ENCODE measurements at regions not wholly inside any gene's neighbourhood (a gene's known extent, or its start where the extent isn't known, plus 50 kb on each side); places are given as distances from the start of the nearest gene placed in this dataset.

GRCh38 chr16:50944033-50944432, 202.1 kb downstream of the CYLD start:
- H3K4me3 Mint-ChIP-seq, result no peak overlapping the region
- no peak overlapping the region for H3K27ac Mint-ChIP-seq
- H3K36me3 Mint-ChIP-seq, result no peaks in the 10 kb centered on the region
- H3K9me3 Mint-ChIP-seq, result peaks cover 2% of the 10 kb centered on the region
- H3K27me3 Mint-ChIP-seq, result no peaks in the 10 kb centered on the region
- no peaks in the 10 kb centered on the region for H3K4me1 Mint-ChIP-seq
- ATAC-seq, result no peak

- no peak for ATAC-seq
- no peak overlapping the region for H3K4me3 Mint-ChIP-seq
- H3K4me1 Mint-ChIP-seq, result no peaks in the 10 kb centered on the region
- H3K27me3 Mint-ChIP-seq, result no peaks in the 10 kb centered on the region
- no peaks in the 10 kb centered on the region for H3K9me3 Mint-ChIP-seq
- no peaks in the 10 kb centered on the region for H3K36me3 Mint-ChIP-seq
- H3K27ac Mint-ChIP-seq, result no peak overlapping the region
Measured at GRCh38 chr16:50942143-50942542, 200.3 kb downstream of the CYLD start.

GRCh38 chr16:50941681-50942080, 199.8 kb downstream of the CYLD start:
- no peak overlapping the region for H3K4me3 Mint-ChIP-seq
- H3K36me3 Mint-ChIP-seq, result no peaks in the 10 kb centered on the region
- no peaks in the 10 kb centered on the region for H3K4me1 Mint-ChIP-seq
- no peak for ATAC-seq
- no peak overlapping the region for H3K27ac Mint-ChIP-seq
- H3K27me3 Mint-ChIP-seq, result no peaks in the 10 kb centered on the region
- no peaks in the 10 kb centered on the region for H3K9me3 Mint-ChIP-seq

GRCh38 chr16:50940275-50940854, 198.5 kb downstream of the CYLD start:
- no peaks in the 10 kb centered on the region for H3K36me3 Mint-ChIP-seq
- H3K27ac Mint-ChIP-seq, result no peak overlapping the region
- no peak overlapping the region for H3K4me3 Mint-ChIP-seq
- H3K9me3 Mint-ChIP-seq, result peaks cover 3% of the 10 kb centered on the region
- H3K4me1 Mint-ChIP-seq, result no peaks in the 10 kb centered on the region
- ATAC-seq, result no peak
- H3K27me3 Mint-ChIP-seq, result no peaks in the 10 kb centered on the region

GRCh38 chr16:50939356-50939755, 197.5 kb downstream of the CYLD start:
- H3K9me3 Mint-ChIP-seq, result peaks cover 3% of the 10 kb centered on the region
- H3K27me3 Mint-ChIP-seq, result no peaks in the 10 kb centered on the region
- no peaks in the 10 kb centered on the region for H3K36me3 Mint-ChIP-seq
- no peak for ATAC-seq
- no peak overlapping the region for H3K27ac Mint-ChIP-seq
- H3K4me3 Mint-ChIP-seq, result no peak overlapping the region
- H3K4me1 Mint-ChIP-seq, result no peaks in the 10 kb centered on the region

- H3K27ac Mint-ChIP-seq, result no peak overlapping the region
- H3K9me3 Mint-ChIP-seq, result peaks cover 3% of the 10 kb centered on the region
- H3K4me1 Mint-ChIP-seq, result no peaks in the 10 kb centered on the region
- H3K27me3 Mint-ChIP-seq, result no peaks in the 10 kb centered on the region
- no peaks in the 10 kb centered on the region for H3K36me3 Mint-ChIP-seq
- H3K4me3 Mint-ChIP-seq, result no peak overlapping the region
- ATAC-seq, result no peak
Measured at GRCh38 chr16:50938932-50939331, 197.0 kb downstream of the CYLD start.

GRCh38 chr16:50933262-50933661, 191.4 kb downstream of the CYLD start:
- Mint-ChIP-seq H3K4me3 (no peak overlapping the region), H3K4me1 (no peaks in the 10 kb centered on the region), H3K36me3 (no peaks in the 10 kb centered on the region), H3K27ac (no peak overlapping the region), H3K9me3 (peaks cover 3% of the 10 kb centered on the region), H3K27me3 (no peaks in the 10 kb centered on the region)
- ATAC-seq, result no peak

GRCh38 chr16:50932348-50932935, 190.6 kb downstream of the CYLD start:
- no peak for ATAC-seq
- no peaks in the 10 kb centered on the region for H3K27me3 Mint-ChIP-seq
- peaks cover 3% of the 10 kb centered on the region for H3K9me3 Mint-ChIP-seq
- H3K36me3 Mint-ChIP-seq, result no peaks in the 10 kb centered on the region
- H3K4me1 Mint-ChIP-seq, result no peaks in the 10 kb centered on the region
- no peak overlapping the region for H3K4me3 Mint-ChIP-seq
- H3K27ac Mint-ChIP-seq, result no peak overlapping the region

- H3K27ac Mint-ChIP-seq, result no peak overlapping the region
- H3K4me3 Mint-ChIP-seq, result no peak overlapping the region
- peaks cover 3% of the 10 kb centered on the region for H3K9me3 Mint-ChIP-seq
- no peaks in the 10 kb centered on the region for H3K36me3 Mint-ChIP-seq
- no peak for ATAC-seq
- no peaks in the 10 kb centered on the region for H3K4me1 Mint-ChIP-seq
- no peaks in the 10 kb centered on the region for H3K27me3 Mint-ChIP-seq
Measured at GRCh38 chr16:50928065-50928464, 186.2 kb downstream of the CYLD start.

GRCh38 chr16:50925758-50926357, 184.0 kb downstream of the CYLD start:
- H3K36me3 Mint-ChIP-seq, result no peaks in the 10 kb centered on the region
- peaks cover 3% of the 10 kb centered on the region for H3K9me3 Mint-ChIP-seq
- no peak overlapping the region for H3K27ac Mint-ChIP-seq
- no peak overlapping the region for H3K4me3 Mint-ChIP-seq
- no peak for ATAC-seq
- H3K27me3 Mint-ChIP-seq, result no peaks in the 10 kb centered on the region
- no peaks in the 10 kb centered on the region for H3K4me1 Mint-ChIP-seq

- Mint-ChIP-seq H3K36me3 (no peaks in the 10 kb centered on the region), H3K4me1 (no peaks in the 10 kb centered on the region), H3K27ac (no peak overlapping the region), H3K9me3 (peaks cover 3% of the 10 kb centered on the region), H3K27me3 (no peaks in the 10 kb centered on the region), H3K4me3 (no peak overlapping the region)
- ATAC-seq, result peak; percentile 16
Measured at GRCh38 chr16:50924759-50925545, 183.1 kb downstream of the CYLD start.

- H3K36me3 Mint-ChIP-seq, result no peaks in the 10 kb centered on the region
- no peak for ATAC-seq
- no peak overlapping the region for H3K27ac Mint-ChIP-seq
- no peak overlapping the region for H3K4me3 Mint-ChIP-seq
- H3K4me1 Mint-ChIP-seq, result no peaks in the 10 kb centered on the region
- H3K27me3 Mint-ChIP-seq, result peaks cover 15% of the 10 kb centered on the region
- no peaks in the 10 kb centered on the region for H3K9me3 Mint-ChIP-seq
Measured at GRCh38 chr16:50917950-50918703, 176.2 kb downstream of the CYLD start.

GRCh38 chr16:50916040-50916439, 174.2 kb downstream of the CYLD start:
- Mint-ChIP-seq H3K36me3 (no peaks in the 10 kb centered on the region), H3K27ac (no peak overlapping the region), H3K9me3 (no peaks in the 10 kb centered on the region), H3K4me3 (no peak overlapping the region), H3K27me3 (peaks cover 25% of the 10 kb centered on the region), H3K4me1 (no peaks in the 10 kb centered on the region)
- no peak for ATAC-seq

GRCh38 chr16:50915120-50915519, 173.2 kb downstream of the CYLD start:
- no peaks in the 10 kb centered on the region for H3K4me1 Mint-ChIP-seq
- no peak for ATAC-seq
- peaks cover 25% of the 10 kb centered on the region for H3K27me3 Mint-ChIP-seq
- H3K9me3 Mint-ChIP-seq, result no peaks in the 10 kb centered on the region
- H3K4me3 Mint-ChIP-seq, result no peak overlapping the region
- no peaks in the 10 kb centered on the region for H3K36me3 Mint-ChIP-seq
- no peak overlapping the region for H3K27ac Mint-ChIP-seq

GRCh38 chr16:50910736-50911100, 168.8 kb downstream of the CYLD start:
- Mint-ChIP-seq H3K4me1 (no peaks in the 10 kb centered on the region), H3K4me3 (no peak overlapping the region), H3K36me3 (no peaks in the 10 kb centered on the region), H3K27ac (no peak overlapping the region), H3K27me3 (peaks cover 15% of the 10 kb centered on the region), H3K9me3 (peaks cover 3% of the 10 kb centered on the region)
- no peak for ATAC-seq

Measured in stimulated activated memory B cell treated with anti-CD40 and anti-IgM and Interleukin-4, amounts not matched to agents 10 μg/mL and 1 μg/mL and 100 μg/mL, for 72 hours (primary cell).